Vagina (tissue), 2 donors: ENCODE measurements at regions not wholly inside any gene's neighbourhood (a gene's known extent, or its start where the extent isn't known, plus 50 kb on each side); places are given as distances from the start of the nearest gene placed in this dataset.

Source experiments
- DNase-seq, 2 donors: peaks; one replicate each; pipeline ENCODE4 v3.0.0-alpha.2; 2017; ENCODE audit errors: extremely low spot score in 2 of 2
- H3K27ac ChIP-seq: fragments of 200-600 bp; sonication (generic); one replicate; pipeline ENCODE4 v1.5.1; 2019
- H3K27me3 ChIP-seq: fragments of 200-600 bp; sonication (generic); one replicate; pipeline ENCODE4 v1.5.1; 2019
- H3K36me3 ChIP-seq, 2 donors: fragments of 200-600 bp; sonication (generic); one replicate each; pipeline ENCODE4 v1.5.1; 2017 to 2019
- H3K4me1 ChIP-seq: fragments of 200-600 bp; sonication (generic); one replicate; pipeline ENCODE4 v1.5.1; 2019
- H3K4me3 ChIP-seq, 2 donors: fragments of 200-600 bp; sonication (generic); 1 replicate in 1 of 2; 2 replicates in 1 of 2; pipeline ENCODE4 v1.5.1; 2016 to 2019
- H3K9me3 ChIP-seq: fragments of 200-600 bp; sonication (generic); one replicate; pipeline ENCODE4 v1.5.1; 2019
- CTCF ChIP-seq, 3 experiments: fragments of 450-650 bp in 2 of 3; fragments of 200-600 bp in 1 of 3; sonication (generic) in 1 of 3; IDR thresholded peaks; one replicate each; pipeline ENCODE4 v1.5.1; 2017 to 2019; ENCODE audit warnings: antibody characterized with exemption in 3 of 3, mild to moderate bottlenecking in 2 of 3, moderate library complexity in 2 of 3
- POLR2A ChIP-seq, 2 donors: fragments of 450-650 bp; IDR thresholded peaks; one replicate each; pipeline ENCODE4 v1.6.1; 2017; ENCODE audit warnings: antibody characterized with exemption in 2 of 2, mild to moderate bottlenecking in 2 of 2, moderate library complexity in 2 of 2
- POLR2AphosphoS5 ChIP-seq, 2 donors: sonication (generic); formaldehyde crosslinking; IDR thresholded peaks; one replicate each; pipeline ENCODE4 v1.9.0; 2017; ENCODE audit warnings: antibody characterized with exemption in 2 of 2, mild to moderate bottlenecking in 2 of 2, low read depth in 1 of 2; ENCODE audit not compliant: insufficient read depth in 1 of 2
- intact Hi-C: fragments of 100-400 bp; cut with DNase I; formaldehyde crosslinking; loops from one replicate; pipeline ENCODE4 v1.15.1; 2023

- Histone ChIP-seq H3K4me3 (no peak overlapping the region), H3K36me3 (no peaks in the 10 kb centered on the region), H3K9me3 (no peaks in the 10 kb centered on the region), H3K27ac (no peak overlapping the region), H3K27me3 (no peaks in the 10 kb centered on the region), H3K4me1 (no peaks in the 10 kb centered on the region)
- intact Hi-C loops: no loop called here
- TF ChIP-seq CTCF (IDR thresholded peaks at IDR 0.05) (no peak), POLR2AphosphoS5 (IDR thresholded peaks at IDR 0.05; ENCODE audit: insufficient read depth in 1 of 2, low read depth in 1 of 2) (no peak), POLR2A (IDR thresholded peaks at IDR 0.05) (no peak)
- DNase-seq: no peak
Measured at GRCh38 chr2:180927030-180927686, 53.2 kb upstream of the UBE2E3 start.

DNA sequence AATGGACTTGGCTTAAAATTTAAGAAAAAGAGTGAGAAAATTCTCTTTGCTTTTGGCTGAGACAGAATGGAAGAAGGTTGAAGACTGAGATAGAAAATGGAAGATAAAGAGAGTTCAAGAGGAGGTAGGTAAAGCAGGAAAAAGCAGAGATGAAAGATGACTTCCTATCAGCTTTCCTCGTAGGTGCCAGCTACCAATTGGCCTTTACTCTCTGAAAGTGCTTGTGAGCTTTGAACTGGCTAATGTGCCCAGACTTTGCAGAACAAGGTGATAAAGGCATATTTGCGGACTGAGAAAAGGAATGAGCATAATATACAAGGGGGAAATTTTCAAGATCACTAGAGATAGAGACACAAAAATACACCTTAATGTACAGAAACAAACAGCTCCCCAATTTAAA is 54.7 kb upstream of the UBE2E3 start:
- no peaks in the 10 kb centered on the region for H3K27me3 ChIP-seq
- H3K4me3 ChIP-seq: no peak overlapping the region
- H3K27ac ChIP-seq: no peak overlapping the region
- no peaks in the 10 kb centered on the region for H3K36me3 ChIP-seq
- intact Hi-C loops: no loop called here
- TF ChIP-seq POLR2AphosphoS5 (IDR thresholded peaks at IDR 0.05; ENCODE audit: insufficient read depth in 1 of 2, low read depth in 1 of 2) (no peak), CTCF (IDR thresholded peaks at IDR 0.05) (no peak), POLR2A (IDR thresholded peaks at IDR 0.05) (no peak)
- H3K4me1 ChIP-seq: no peaks in the 10 kb centered on the region
- H3K9me3 ChIP-seq: no peaks in the 10 kb centered on the region
- no peak for DNase-seq

DNA sequence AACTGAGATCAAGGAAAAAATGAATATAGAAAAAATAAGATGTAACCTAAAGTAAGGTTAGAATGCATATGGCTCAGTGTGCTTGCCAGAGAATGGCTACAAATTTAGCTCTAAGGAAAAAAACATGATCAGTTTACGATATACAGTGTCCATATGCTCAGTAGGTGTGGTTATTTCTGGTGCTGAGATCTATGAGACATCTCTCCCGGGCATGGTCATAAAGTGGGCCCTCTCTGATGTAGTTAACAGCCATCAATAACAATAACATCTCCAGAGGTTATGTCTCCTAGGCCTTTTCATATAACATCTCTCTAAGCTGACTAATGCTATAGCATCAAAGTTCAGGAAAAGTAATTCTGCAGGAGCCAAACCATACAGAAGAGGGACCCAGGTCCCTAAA is 56.3 kb upstream of the UBE2E3 start:
- intact Hi-C loops: no loop called here
- DNase-seq: no peak
- TF ChIP-seq POLR2AphosphoS5 (IDR thresholded peaks at IDR 0.05; ENCODE audit: insufficient read depth in 1 of 2, low read depth in 1 of 2) (no peak), CTCF (IDR thresholded peaks at IDR 0.05) (no peak), POLR2A (IDR thresholded peaks at IDR 0.05) (no peak)
- no peaks in the 10 kb centered on the region for H3K4me1 ChIP-seq
- H3K27me3 ChIP-seq: no peaks in the 10 kb centered on the region
- no peak overlapping the region for H3K27ac ChIP-seq
- no peaks in the 10 kb centered on the region for H3K36me3 ChIP-seq
- no peaks in the 10 kb centered on the region for H3K9me3 ChIP-seq
- H3K4me3 ChIP-seq: no peak overlapping the region

DNA sequence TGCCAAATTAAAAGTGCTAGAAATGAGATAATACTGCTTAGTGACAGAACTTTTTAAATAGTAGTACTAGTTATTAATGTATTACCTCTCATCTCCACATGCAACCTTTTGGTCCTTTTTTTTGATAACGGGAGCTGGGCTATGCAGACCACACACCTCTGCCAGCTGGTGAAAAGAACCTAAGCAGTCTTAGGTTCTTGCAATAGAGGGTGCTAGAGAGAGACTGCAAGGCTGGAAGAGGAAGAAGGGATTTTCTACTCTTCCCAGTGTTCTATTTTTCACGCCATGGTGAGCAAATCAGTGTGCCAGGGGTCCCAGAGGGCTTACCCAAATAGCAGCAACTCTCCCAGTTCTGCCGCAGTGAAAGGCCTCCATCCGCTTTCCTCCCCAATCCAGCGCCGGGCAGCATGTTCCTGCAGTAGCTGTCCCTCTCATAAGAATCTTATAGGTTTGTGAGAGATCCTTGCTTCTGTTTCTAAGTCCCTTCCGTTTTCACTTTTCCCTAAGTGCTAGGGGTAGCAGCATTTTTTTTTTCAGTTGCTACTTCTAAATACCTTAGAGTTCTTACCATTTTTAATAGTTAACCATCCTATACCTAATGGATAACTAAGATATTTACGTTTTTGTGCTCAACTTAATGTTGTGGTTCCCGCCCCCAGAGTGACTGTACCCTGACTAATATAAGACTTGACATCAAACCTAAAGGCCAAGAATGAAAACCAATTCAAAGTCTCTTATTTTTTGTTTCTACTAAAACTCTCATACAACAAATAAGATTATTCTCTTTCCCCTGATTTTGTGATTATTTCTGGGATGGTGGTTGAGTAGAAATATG is 69.4 kb upstream of the UBE2E3 start:
- no peaks in the 10 kb centered on the region for H3K9me3 ChIP-seq
- H3K4me1 ChIP-seq: no peaks in the 10 kb centered on the region
- no peak overlapping the region for H3K4me3 ChIP-seq
- H3K27ac ChIP-seq: no peak overlapping the region
- TF ChIP-seq POLR2A (IDR thresholded peaks at IDR 0.05) (no peak), POLR2AphosphoS5 (IDR thresholded peaks at IDR 0.05; ENCODE audit: insufficient read depth in 1 of 2, low read depth in 1 of 2) (no peak), CTCF (IDR thresholded peaks at IDR 0.05) (no peak)
- intact Hi-C loops: no loop called here
- H3K27me3 ChIP-seq: no peaks in the 10 kb centered on the region
- no peak for DNase-seq
- no peaks in the 10 kb centered on the region for H3K36me3 ChIP-seq

DNA sequence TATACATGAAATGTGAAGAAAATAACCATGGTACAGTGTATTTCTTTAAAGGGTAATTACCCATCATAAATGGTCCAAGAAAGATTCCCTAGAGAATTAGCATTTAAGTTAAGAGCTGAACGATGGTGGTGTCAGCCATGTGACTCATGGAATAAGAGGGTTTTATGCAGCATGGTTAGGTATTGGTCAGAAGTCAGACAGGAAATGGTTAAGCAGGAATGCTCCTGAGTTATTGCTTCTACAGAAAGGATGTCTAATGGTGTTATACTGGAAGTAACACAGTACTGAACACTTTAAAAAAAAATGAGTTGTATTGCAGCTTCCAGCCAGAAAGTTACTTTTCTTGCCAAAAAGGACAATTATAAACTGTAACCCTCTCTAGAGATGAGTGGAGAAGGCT is 72.7 kb upstream of the UBE2E3 start:
- H3K27ac ChIP-seq: no peak overlapping the region
- H3K27me3 ChIP-seq: no peaks in the 10 kb centered on the region
- TF ChIP-seq CTCF (IDR thresholded peaks at IDR 0.05) (no peak), POLR2AphosphoS5 (IDR thresholded peaks at IDR 0.05; ENCODE audit: insufficient read depth in 1 of 2, low read depth in 1 of 2) (no peak), POLR2A (IDR thresholded peaks at IDR 0.05) (no peak)
- no peak for DNase-seq
- H3K36me3 ChIP-seq: no peaks in the 10 kb centered on the region
- intact Hi-C loops: no loop called here
- H3K4me1 ChIP-seq: no peaks in the 10 kb centered on the region
- H3K4me3 ChIP-seq: no peak overlapping the region
- no peaks in the 10 kb centered on the region for H3K9me3 ChIP-seq
